ENCODE measurements at regions not wholly inside any gene's neighbourhood (a gene's known extent, or its start where the extent isn't known, plus 50 kb on each side); places are given as distances from the start of the nearest gene placed in this dataset.
A peak's percentile ranks its signal among the peaks of the same experiment; 100 is the strongest.

- DNase-seq: no peak
Observed at GRCh38 chr11:130815097-130815802, 101.0 kb downstream of the SNX19 start.

GRCh38 chr11:130815956-130816355 is 100.3 kb downstream of the SNX19 start:
- DNase-seq: no peak

- peak; percentile 60 for DNase-seq
Observed at GRCh38 chr11:130816546-130817329, 99.5 kb downstream of the SNX19 start.

- peak; percentile 89 for DNase-seq
Observed at GRCh38 chr11:130817330-130817944, 98.8 kb downstream of the SNX19 start.

- DNase-seq: peak; percentile 52
Observed at GRCh38 chr11:130819625-130820024, 96.7 kb downstream of the SNX19 start.
